CD4-positive, alpha-beta T cell (primary cell): ENCODE measurements at regions not wholly inside any gene's neighbourhood (a gene's known extent, or its start where the extent isn't known, plus 50 kb on each side); places are given as distances from the start of the nearest gene placed in this dataset.

Experiments
- ATAC-seq: fragments of 200-7000 bp; cut with Tn5 transposase; one replicate; pipeline ENCODE4 v1.10.0; 2022; ENCODE audit warnings: mild to moderate bottlenecking; ENCODE audit not compliant: poor library complexity
- CTCF ChIA-PET: fragments of 350-600 bp; sonication (Branson Sonifier 250); formaldehyde crosslinking; loops from one replicate; lab custom pipeline; 2021; ENCODE audit warnings: antibody characterized with exemption, inconsistent platforms; lab: Charles Lee
- POLR2A ChIA-PET: fragments of 350-600 bp; sonication (Branson Sonifier 250); formaldehyde crosslinking; loops from one replicate; lab custom pipeline; 2021; ENCODE audit warnings: antibody characterized with exemption, inconsistent platforms; lab: Charles Lee
- DNase-seq, 14 experiments: peaks; one replicate each; pipeline ENCODE4 v3.0.0-alpha.2; 2013 to 2020; ENCODE audit warnings: mixed read lengths in 2 of 14
- H3K27ac ChIP-seq, 2 donors: one replicate each; pipeline versions ENCODE4 v1.5.1 to v1.7.0; 2013; ENCODE audit warnings: low read length in 2 of 2, low read depth in 1 of 2, mild to moderate bottlenecking in 1 of 2
- H3K27me3 ChIP-seq, 2 experiments: 1 replicate in 1 of 2; 2 replicates in 1 of 2; pipeline versions ENCODE4 v1.6.1 to v1.7.0; 2013; ENCODE audit warnings: low read length in 2 of 2, control low read depth in 1 of 2, mild to moderate bottlenecking in 1 of 2, moderate library complexity in 1 of 2; ENCODE audit not compliant: insufficient read depth in 2 of 2, control insufficient read depth in 1 of 2
- H3K36me3 ChIP-seq: one replicate; pipeline ENCODE4 v1.6.1; 2013; ENCODE audit warnings: low read length, control low read depth; ENCODE audit not compliant: insufficient read depth
- H3K4me1 ChIP-seq: one replicate; pipeline ENCODE4 v1.6.1; 2013; ENCODE audit warnings: low read length, control low read depth; ENCODE audit not compliant: insufficient read depth
- H3K4me3 ChIP-seq: one replicate; pipeline ENCODE4 v1.5.1; 2013; ENCODE audit warnings: mild to moderate bottlenecking, low read length, moderate library complexity
- H3K9me3 ChIP-seq, 2 experiments: 1 replicate in 1 of 2; 2 replicates in 1 of 2; pipeline versions ENCODE4 v1.6.1 to v1.7.0; 2013; ENCODE audit warnings: low read length in 2 of 2, mild to moderate bottlenecking in 2 of 2, control low read depth in 1 of 2, moderate library complexity in 1 of 2; ENCODE audit not compliant: control insufficient read depth in 1 of 2, insufficient read depth in 1 of 2
- H3K27ac Mint-ChIP-seq: one replicate; pipeline ENCODE4 v1.8.0; 2020; ENCODE audit warnings: mixed read lengths
- H3K27me3 Mint-ChIP-seq: one replicate; pipeline ENCODE4 v1.8.0; 2021; ENCODE audit warnings: mixed read lengths
- H3K36me3 Mint-ChIP-seq: one replicate; pipeline ENCODE4 v1.8.0; 2021; ENCODE audit warnings: low read depth, mixed read lengths
- H3K4me1 Mint-ChIP-seq: one replicate; pipeline ENCODE4 v1.8.0; 2021; ENCODE audit warnings: low read depth, mixed read lengths
- H3K4me3 Mint-ChIP-seq: one replicate; pipeline ENCODE4 v1.8.0; 2020; ENCODE audit warnings: mild to moderate bottlenecking, mixed read lengths
- H3K9me3 Mint-ChIP-seq: one replicate; pipeline ENCODE4 v1.8.0; 2020; ENCODE audit warnings: mixed read lengths
- intact Hi-C, 2 experiments: fragments of 100-400 bp; cut with DNase I in 1 of 2; cut with micrococcal nuclease in 1 of 2; formaldehyde crosslinking; loops; one replicate each; pipeline versions ENCODE4 v1.15.1 to v1.9.0; 2023 to 2025; cut with DNase I, micrococcal nuclease
- TF ChIP-seq, protein P1 (sequence below): fragments of 200-600 bp; IDR thresholded peaks from one replicate; pipeline ENCODE4 v1.8.0; 2022; ENCODE audit warnings: antibody characterized with exemption, mild to moderate bottlenecking

DNA sequence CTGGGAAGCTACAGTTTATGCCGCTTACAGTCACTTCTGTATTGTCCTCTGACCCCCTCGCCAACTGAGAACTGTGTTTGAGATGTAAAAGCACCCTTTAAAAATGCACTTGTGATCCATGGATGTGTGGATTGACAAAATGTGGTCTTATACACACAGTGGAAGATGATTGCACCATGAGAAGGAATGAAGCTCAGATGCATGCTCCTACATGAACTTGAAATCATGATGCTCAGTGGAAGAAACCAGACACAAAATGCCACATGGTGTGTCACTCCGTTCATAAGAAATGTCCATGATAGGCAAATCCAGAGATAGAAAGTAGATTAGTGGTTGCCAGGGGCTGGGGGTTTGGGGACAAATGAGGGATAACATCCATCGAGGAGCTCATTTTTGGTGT lies 58.0 kb downstream of the PITPNM2 start:
- no peak for ATAC-seq
- Mint-ChIP-seq H3K27me3 (no peaks in the 10 kb centered on the region), H3K4me1 (peaks cover 26% of the 10 kb centered on the region), H3K27ac (no peak overlapping the region), H3K9me3 (no peaks in the 10 kb centered on the region), H3K4me3 (no peak overlapping the region), H3K36me3 (peaks cover 8% of the 10 kb centered on the region)
- CTCF ChIA-PET = no interaction called here
- POLR2A ChIA-PET = no interaction called here
- DNase-seq = no peak
- no peaks in the 10 kb centered on the region for H3K27me3 ChIP-seq
- no peak overlapping the region for H3K4me3 ChIP-seq
- H3K36me3 ChIP-seq = no peaks in the 10 kb centered on the region
- intact Hi-C loops = no loop called here
- H3K9me3 ChIP-seq = peaks cover 0 to 3% of the 10 kb centered on the region in 2 experiments
- peaks cover 4% of the 10 kb centered on the region for H3K4me1 ChIP-seq
- TF ChIP-seq, protein P1, sequence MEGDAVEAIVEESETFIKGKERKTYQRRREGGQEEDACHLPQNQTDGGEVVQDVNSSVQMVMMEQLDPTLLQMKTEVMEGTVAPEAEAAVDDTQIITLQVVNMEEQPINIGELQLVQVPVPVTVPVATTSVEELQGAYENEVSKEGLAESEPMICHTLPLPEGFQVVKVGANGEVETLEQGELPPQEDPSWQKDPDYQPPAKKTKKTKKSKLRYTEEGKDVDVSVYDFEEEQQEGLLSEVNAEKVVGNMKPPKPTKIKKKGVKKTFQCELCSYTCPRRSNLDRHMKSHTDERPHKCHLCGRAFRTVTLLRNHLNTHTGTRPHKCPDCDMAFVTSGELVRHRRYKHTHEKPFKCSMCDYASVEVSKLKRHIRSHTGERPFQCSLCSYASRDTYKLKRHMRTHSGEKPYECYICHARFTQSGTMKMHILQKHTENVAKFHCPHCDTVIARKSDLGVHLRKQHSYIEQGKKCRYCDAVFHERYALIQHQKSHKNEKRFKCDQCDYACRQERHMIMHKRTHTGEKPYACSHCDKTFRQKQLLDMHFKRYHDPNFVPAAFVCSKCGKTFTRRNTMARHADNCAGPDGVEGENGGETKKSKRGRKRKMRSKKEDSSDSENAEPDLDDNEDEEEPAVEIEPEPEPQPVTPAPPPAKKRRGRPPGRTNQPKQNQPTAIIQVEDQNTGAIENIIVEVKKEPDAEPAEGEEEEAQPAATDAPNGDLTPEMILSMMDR = no peak
- no peak overlapping the region for H3K27ac ChIP-seq

DNA sequence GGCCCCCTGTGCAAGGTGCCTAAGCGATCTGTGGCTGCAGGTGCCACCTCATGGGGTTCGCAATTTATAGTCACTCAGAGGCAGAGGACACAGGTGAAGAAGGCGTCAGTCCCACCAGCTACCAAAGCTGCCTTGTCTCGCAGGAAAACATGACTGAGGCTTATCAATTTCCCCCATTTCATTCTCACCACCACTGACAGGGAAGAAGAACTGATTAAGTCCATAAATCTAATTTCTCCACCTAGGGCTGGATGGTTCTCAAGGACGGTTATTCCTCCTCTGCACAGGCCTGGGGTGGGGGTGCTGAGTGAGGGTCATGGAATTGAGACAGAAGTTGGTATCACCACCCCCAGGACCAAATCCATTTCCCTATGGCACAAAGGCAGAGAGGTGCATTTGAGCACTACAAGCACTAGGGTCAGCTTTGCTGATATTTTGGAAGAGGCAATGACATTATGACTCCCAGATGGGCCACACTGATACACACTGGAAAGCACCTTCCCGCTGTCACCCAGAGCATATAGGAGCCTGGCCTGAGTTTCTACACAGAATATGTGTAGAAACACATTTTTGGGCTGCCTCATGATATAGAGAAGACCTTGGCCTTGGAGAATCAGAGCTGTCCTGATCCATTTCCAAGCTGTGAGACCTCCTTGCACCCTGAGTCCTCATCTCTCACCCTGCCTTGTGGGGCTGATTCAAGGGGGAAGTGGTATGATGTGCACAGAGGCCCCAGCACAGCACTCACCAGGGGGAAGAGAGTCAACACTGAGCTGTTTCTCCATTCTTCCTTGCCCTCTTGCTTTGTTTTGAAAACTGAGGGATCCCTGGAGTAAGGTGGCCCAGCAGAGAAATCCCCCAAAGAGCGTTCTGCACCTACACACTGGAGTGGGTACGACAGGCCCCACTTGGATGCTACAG lies 59.4 kb downstream of the PITPNM2 start:
- no peak overlapping the region for H3K27ac ChIP-seq
- H3K4me1 ChIP-seq = peaks cover 4% of the 10 kb centered on the region
- POLR2A ChIA-PET = interaction anchor here (0.7 kb wide), 1 partner anchor 49 kb away, joined by 3 read pairs; no protein-coding TSS in a partner anchor
- DNase-seq (no peak), ATAC-seq (no peak)
- Mint-ChIP-seq H3K36me3 (peaks cover 6% of the 10 kb centered on the region), H3K27me3 (no peaks in the 10 kb centered on the region), H3K27ac (no peak overlapping the region), H3K4me3 (no peak overlapping the region), H3K4me1 (peaks cover 26% of the 10 kb centered on the region), H3K9me3 (no peaks in the 10 kb centered on the region)
- H3K27me3 ChIP-seq = no peaks in the 10 kb centered on the region
- H3K9me3 ChIP-seq = peaks cover 0 to 3% of the 10 kb centered on the region in 2 experiments
- no peaks in the 10 kb centered on the region for H3K36me3 ChIP-seq
- intact Hi-C loops = no loop called here
- CTCF ChIA-PET = no interaction called here
- TF ChIP-seq, protein P1 = no peak
- no peak overlapping the region for H3K4me3 ChIP-seq

DNA sequence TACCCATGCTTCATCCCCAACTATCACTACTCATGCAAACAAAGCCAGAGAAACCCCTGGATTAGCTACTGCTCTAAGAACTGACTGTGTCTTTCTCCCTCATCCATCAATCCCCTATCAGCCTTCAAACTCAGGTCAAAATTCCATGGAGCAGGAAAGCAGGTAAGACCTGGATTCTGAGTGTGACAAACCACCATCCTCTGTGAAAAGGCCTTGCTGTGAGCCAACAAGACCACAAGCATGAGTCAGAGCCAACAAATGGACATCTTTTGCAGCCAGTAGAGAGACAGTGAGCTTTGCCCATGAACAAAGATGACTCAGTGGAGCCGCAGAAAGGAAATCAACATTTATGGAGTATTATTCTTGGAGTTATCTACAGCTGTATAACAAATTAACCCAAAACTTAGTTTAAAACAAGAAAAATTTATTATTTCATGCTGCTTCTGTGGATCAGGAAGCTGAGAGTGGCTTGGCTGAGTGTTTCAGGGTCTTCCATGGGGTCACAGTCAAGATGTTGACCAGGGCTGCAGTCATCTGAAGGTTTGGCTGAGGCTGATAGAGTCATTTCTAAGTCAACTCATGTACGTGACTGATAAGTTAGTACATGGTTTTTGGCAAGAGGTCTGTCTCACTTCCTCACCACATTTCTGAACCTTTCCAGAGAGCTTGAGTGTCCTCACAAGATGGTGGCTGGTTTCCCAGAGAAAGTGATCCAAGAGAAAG lies 61.1 kb downstream of the PITPNM2 start:
- CTCF ChIA-PET = no interaction called here
- Histone ChIP-seq H3K36me3 (no peaks in the 10 kb centered on the region), H3K27ac (no peak overlapping the region), H3K27me3 (no peaks in the 10 kb centered on the region), H3K4me3 (no peak overlapping the region), H3K9me3 (peaks cover 0 to 3% of the 10 kb centered on the region in 2 experiments), H3K4me1 (no peaks in the 10 kb centered on the region)
- DNase-seq (peak in 2 of 14 experiments; percentile 35 to 53), ATAC-seq (no peak)
- H3K27ac Mint-ChIP-seq = no peak overlapping the region
- TF ChIP-seq, protein P1 = no peak
- H3K4me1 Mint-ChIP-seq = peaks cover 23% of the 10 kb centered on the region
- H3K9me3 Mint-ChIP-seq = no peaks in the 10 kb centered on the region
- intact Hi-C loops = no loop called here
- POLR2A ChIA-PET = interaction anchor here (0.6 kb wide), 1 partner anchor 35 kb away, joined by 3 read pairs; no protein-coding TSS in a partner anchor
- H3K4me3 Mint-ChIP-seq = no peak overlapping the region
- H3K36me3 Mint-ChIP-seq = no peaks in the 10 kb centered on the region
- no peaks in the 10 kb centered on the region for H3K27me3 Mint-ChIP-seq
